Panc1 (cell line): ENCODE measurements at regions not wholly inside any gene's neighbourhood (a gene's known extent, or its start where the extent isn't known, plus 50 kb on each side); places are given as distances from the start of the nearest gene placed in this dataset.

Experiments used
- POLR2AphosphoS5 ChIP-seq: IDR thresholded peaks from 2 replicates; pipeline ENCODE4 v1.6.1; 2012; ENCODE audit warnings: mild to moderate bottlenecking, low read depth, low read length, moderate library complexity
- REST ChIP-seq, 2 experiments: IDR thresholded peaks; 2 replicates each; pipeline ENCODE4 v1.6.1; 2011 to 2012; ENCODE audit warnings: low read depth in 2 of 2, control low read depth in 1 of 2, low read length in 1 of 2, mild to moderate bottlenecking in 1 of 2, moderate library complexity in 1 of 2; ENCODE audit not compliant: insufficient read depth in 1 of 2
- TCF7L2 ChIP-seq: IDR thresholded peaks from 2 replicates; pipeline ENCODE4 v1.6.1; 2011; ENCODE audit warnings: mild to moderate bottlenecking, low read depth, low read length, inconsistent platforms
- TF ChIP-seq, protein P1 (sequence below): fragments of 450-650 bp; IDR thresholded peaks from 2 replicates; pipeline ENCODE4 v1.5.1; 2017; ENCODE audit warnings: mild to moderate bottlenecking

GRCh38 chr6:16883414-16883813 lies 122.2 kb upstream of the ATXN1 start:
- TF ChIP-seq POLR2AphosphoS5: no peak
- TF ChIP-seq, protein P1, sequence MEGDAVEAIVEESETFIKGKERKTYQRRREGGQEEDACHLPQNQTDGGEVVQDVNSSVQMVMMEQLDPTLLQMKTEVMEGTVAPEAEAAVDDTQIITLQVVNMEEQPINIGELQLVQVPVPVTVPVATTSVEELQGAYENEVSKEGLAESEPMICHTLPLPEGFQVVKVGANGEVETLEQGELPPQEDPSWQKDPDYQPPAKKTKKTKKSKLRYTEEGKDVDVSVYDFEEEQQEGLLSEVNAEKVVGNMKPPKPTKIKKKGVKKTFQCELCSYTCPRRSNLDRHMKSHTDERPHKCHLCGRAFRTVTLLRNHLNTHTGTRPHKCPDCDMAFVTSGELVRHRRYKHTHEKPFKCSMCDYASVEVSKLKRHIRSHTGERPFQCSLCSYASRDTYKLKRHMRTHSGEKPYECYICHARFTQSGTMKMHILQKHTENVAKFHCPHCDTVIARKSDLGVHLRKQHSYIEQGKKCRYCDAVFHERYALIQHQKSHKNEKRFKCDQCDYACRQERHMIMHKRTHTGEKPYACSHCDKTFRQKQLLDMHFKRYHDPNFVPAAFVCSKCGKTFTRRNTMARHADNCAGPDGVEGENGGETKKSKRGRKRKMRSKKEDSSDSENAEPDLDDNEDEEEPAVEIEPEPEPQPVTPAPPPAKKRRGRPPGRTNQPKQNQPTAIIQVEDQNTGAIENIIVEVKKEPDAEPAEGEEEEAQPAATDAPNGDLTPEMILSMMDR: no peak
- no peak for TF ChIP-seq REST (IDR thresholded peaks at IDR 0.05; ENCODE audit: insufficient read depth in 1 of 2, low read depth in 2 of 2, low read length in 1 of 2)
- no peak for TF ChIP-seq TCF7L2
